Panc1 (cell line): ENCODE measurements at regions not wholly inside any gene's neighbourhood (a gene's known extent, or its start where the extent isn't known, plus 50 kb on each side); places are given as distances from the start of the nearest gene placed in this dataset.

Source experiments
- ATAC-seq: fragments of 200-7000 bp; cut with Tn5 transposase; 2 replicates; pipeline ENCODE4 v1.9.1; 2020; ENCODE audit warnings: mild to moderate bottlenecking, moderate library complexity
- BruUV-seq: library from RNA; stranded (reverse); fragments of 400-500 nt; replicated peaks from 2 replicates; lab custom pipeline; 2021; lab: Mats Ljungman, UMichigan
- CTCF ChIA-PET: fragments of 300-600 bp; sonication (Branson Sonifier 250); formaldehyde crosslinking; loops from one replicate; lab custom pipeline; 2022; ENCODE audit warnings: antibody characterized with exemption; lab: Charles Lee
- POLR2A ChIA-PET: fragments of 300-600 bp; sonication (Branson Sonifier 250); formaldehyde crosslinking; loops from one replicate; lab custom pipeline; 2022; ENCODE audit warnings: antibody characterized with exemption; lab: Charles Lee
- DNase-seq: peaks from one replicate; pipeline ENCODE4 v3.0.0-alpha.2; 2010; ENCODE audit warnings: low read depth, low spot score
- H3K27ac ChIP-seq: 2 replicates; pipeline ENCODE4 v1.5.1; 2011; ENCODE audit warnings: mild to moderate bottlenecking, low read length, inconsistent platforms
- H3K27me3 ChIP-seq: fragments of 200-500 bp; sonication (Bioruptor generic); 2 replicates; pipeline ENCODE4 v1.6.0; 2014; ENCODE audit warnings: low read length, inconsistent platforms; ENCODE audit not compliant: control insufficient read depth, insufficient read depth
- H3K36me3 ChIP-seq: fragments of 200-500 bp; sonication (Bioruptor generic); 2 replicates; pipeline ENCODE4 v1.5.1; 2014; ENCODE audit warnings: inconsistent platforms, mild to moderate bottlenecking, low read length, moderate library complexity; ENCODE audit not compliant: control insufficient read depth, insufficient read depth
- H3K4me1 ChIP-seq: 2 replicates; pipeline ENCODE4 v1.5.1; 2011; ENCODE audit warnings: inconsistent platforms, mild to moderate bottlenecking, low read length, moderate library complexity; ENCODE audit not compliant: control insufficient read depth, insufficient read depth
- H3K4me3 ChIP-seq, 2 experiments: 2 replicates each; pipeline ENCODE4 v1.5.1; 2011 to 2012; ENCODE audit warnings: low read depth in 2 of 2, low read length in 2 of 2, mild to moderate bottlenecking in 2 of 2, inconsistent platforms in 1 of 2, moderate library complexity in 1 of 2
- H3K9me3 ChIP-seq: fragments of 200-500 bp; sonication (Bioruptor generic); 2 replicates; pipeline ENCODE4 v1.5.1; 2014; ENCODE audit warnings: low read depth, mild to moderate bottlenecking, inconsistent platforms, low read length, moderate library complexity; ENCODE audit not compliant: control insufficient read depth, insufficient read depth
- CTCF ChIP-seq: fragments of 450-650 bp; IDR thresholded peaks from 2 replicates; pipeline ENCODE4 v1.5.1; 2017; ENCODE audit warnings: mild to moderate bottlenecking
- POLR2AphosphoS5 ChIP-seq: IDR thresholded peaks from 2 replicates; pipeline ENCODE4 v1.6.1; 2012; ENCODE audit warnings: mild to moderate bottlenecking, low read depth, low read length, moderate library complexity
- REST ChIP-seq, 2 experiments: IDR thresholded peaks; 2 replicates each; pipeline ENCODE4 v1.6.1; 2011 to 2012; ENCODE audit warnings: low read depth in 2 of 2, control low read depth in 1 of 2, low read length in 1 of 2, mild to moderate bottlenecking in 1 of 2, moderate library complexity in 1 of 2; ENCODE audit not compliant: insufficient read depth in 1 of 2
- SIN3A ChIP-seq: IDR thresholded peaks from 2 replicates; pipeline ENCODE4 v1.6.1; 2012; ENCODE audit warnings: low read depth, mild to moderate bottlenecking, low read length, moderate library complexity, borderline replicate concordance; ENCODE audit not compliant: insufficient read depth
- TCF7L2 ChIP-seq: IDR thresholded peaks from 2 replicates; pipeline ENCODE4 v1.6.1; 2011; ENCODE audit warnings: mild to moderate bottlenecking, low read depth, low read length, inconsistent platforms
- in situ Hi-C: cut with HindIII; loops from 2 replicates; pipeline ENCODE4 v1.10.0; 2016; ENCODE audit warnings: low sequenced_read_pairs, low pct_unique_long_range_greater_than_20kb
- intact Hi-C: fragments of 100-400 bp; cut with micrococcal nuclease; formaldehyde crosslinking; loops from one replicate; pipeline ENCODE4 v1.10.0; 2022; ENCODE audit not compliant: unreplicated experiment

- DNase-seq (no peak), ATAC-seq (no peak)
- no peaks in the 10 kb centered on the region for H3K4me1 ChIP-seq
- no peaks in the 10 kb centered on the region for H3K9me3 ChIP-seq
- H3K27me3 ChIP-seq = peaks cover 12% of the 10 kb centered on the region
- in situ Hi-C loops (no loop called here), intact Hi-C loops (no loop called here)
- H3K36me3 ChIP-seq = no peaks in the 10 kb centered on the region
- H3K27ac ChIP-seq = no peak overlapping the region
- CTCF ChIA-PET = no interaction called here
- BruUV-seq = no TSS peak
- H3K4me3 ChIP-seq = no peak overlapping the region
- POLR2A ChIA-PET = no interaction called here
- TF ChIP-seq TCF7L2 = no peak
- no peak for TF ChIP-seq CTCF
- no peak for TF ChIP-seq POLR2AphosphoS5
- no peak for TF ChIP-seq REST (IDR thresholded peaks at IDR 0.05; ENCODE audit: insufficient read depth in 1 of 2, low read depth in 2 of 2, low read length in 1 of 2)
- TF ChIP-seq SIN3A = no peak
These were observed 918.6 kb downstream of the KCNMA1 start for GRCh38 chr10:76719006-76719405.

GRCh38 chr10:76717141-76717540 is 920.5 kb downstream of the KCNMA1 start:
- intact Hi-C loops (no loop called here), in situ Hi-C loops (no loop called here)
- no peaks in the 10 kb centered on the region for H3K36me3 ChIP-seq
- H3K9me3 ChIP-seq = no peaks in the 10 kb centered on the region
- no TSS peak for BruUV-seq
- POLR2A ChIA-PET = no interaction called here
- no peaks in the 10 kb centered on the region for H3K4me1 ChIP-seq
- H3K27me3 ChIP-seq = peaks cover 8% of the 10 kb centered on the region
- TF ChIP-seq REST (IDR thresholded peaks at IDR 0.05; ENCODE audit: insufficient read depth in 1 of 2, low read depth in 2 of 2, low read length in 1 of 2) (no peak), TCF7L2 (no peak), SIN3A (no peak), CTCF (no peak), POLR2AphosphoS5 (no peak)
- H3K4me3 ChIP-seq = no peak overlapping the region
- no peak overlapping the region for H3K27ac ChIP-seq
- DNase-seq (no peak), ATAC-seq (no peak)
- CTCF ChIA-PET = no interaction called here
